ENCODE measurements at regions not wholly inside any gene's neighbourhood (a gene's known extent, or its start where the extent isn't known, plus 50 kb on each side); places are given as distances from the start of the nearest gene placed in this dataset.

DNA sequence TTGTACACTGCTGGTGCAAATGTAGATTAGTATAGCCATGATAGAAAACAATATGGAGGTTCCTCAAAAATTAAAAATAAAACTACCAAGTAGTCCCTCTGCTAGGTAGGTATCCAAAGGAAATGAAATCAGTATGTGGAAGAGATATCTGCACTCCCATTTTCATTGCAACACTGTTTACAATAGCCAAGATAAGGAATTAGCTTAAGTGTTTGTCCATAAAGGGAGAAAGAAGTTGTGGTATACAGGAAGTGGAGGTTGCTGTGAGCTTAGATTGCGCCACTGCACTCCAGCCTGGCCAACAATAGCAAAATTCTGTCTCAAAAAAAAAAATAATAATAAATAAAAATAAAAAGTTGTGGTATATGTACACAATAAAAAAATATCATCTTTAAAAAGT, 325.0 kb upstream of the EMCN start:
- no peak for DNase-seq (ENCODE audit: low read depth)
- TF ChIP-seq, protein P1, sequence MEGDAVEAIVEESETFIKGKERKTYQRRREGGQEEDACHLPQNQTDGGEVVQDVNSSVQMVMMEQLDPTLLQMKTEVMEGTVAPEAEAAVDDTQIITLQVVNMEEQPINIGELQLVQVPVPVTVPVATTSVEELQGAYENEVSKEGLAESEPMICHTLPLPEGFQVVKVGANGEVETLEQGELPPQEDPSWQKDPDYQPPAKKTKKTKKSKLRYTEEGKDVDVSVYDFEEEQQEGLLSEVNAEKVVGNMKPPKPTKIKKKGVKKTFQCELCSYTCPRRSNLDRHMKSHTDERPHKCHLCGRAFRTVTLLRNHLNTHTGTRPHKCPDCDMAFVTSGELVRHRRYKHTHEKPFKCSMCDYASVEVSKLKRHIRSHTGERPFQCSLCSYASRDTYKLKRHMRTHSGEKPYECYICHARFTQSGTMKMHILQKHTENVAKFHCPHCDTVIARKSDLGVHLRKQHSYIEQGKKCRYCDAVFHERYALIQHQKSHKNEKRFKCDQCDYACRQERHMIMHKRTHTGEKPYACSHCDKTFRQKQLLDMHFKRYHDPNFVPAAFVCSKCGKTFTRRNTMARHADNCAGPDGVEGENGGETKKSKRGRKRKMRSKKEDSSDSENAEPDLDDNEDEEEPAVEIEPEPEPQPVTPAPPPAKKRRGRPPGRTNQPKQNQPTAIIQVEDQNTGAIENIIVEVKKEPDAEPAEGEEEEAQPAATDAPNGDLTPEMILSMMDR (IDR thresholded peaks at IDR 0.05; ENCODE audit: low read depth, low read length, missing control alignments), result no peak
- H3K4me3 ChIP-seq (ENCODE audit: low read depth, low read length), result no peak overlapping the region
- in situ Hi-C loops (cut with HindIII; ENCODE audit: low sequenced_read_pairs), result no loop called here

DNA sequence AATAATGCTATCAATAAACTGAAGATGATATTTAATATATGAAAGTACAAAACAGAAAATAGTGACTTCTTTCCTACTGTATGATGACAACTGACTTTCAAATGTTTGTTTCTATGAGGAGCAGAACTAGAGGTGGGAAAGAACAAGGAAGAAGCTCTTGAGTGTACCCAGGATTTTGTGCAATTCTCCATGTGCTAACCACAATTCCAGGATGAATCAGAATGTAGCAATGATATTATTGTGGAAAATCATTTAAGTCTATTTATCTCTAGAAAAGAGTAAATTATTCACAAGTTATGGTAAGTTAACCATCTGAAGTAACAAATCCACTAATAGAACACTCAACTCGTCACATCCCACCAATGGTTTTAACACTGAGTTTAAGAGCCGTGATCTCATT, 324.1 kb upstream of the EMCN start:
- in situ Hi-C loops (cut with HindIII; ENCODE audit: low sequenced_read_pairs), result no loop called here
- no peak for DNase-seq (ENCODE audit: low read depth)
- TF ChIP-seq, protein P1 (IDR thresholded peaks at IDR 0.05; ENCODE audit: low read depth, low read length, missing control alignments), result no peak
- H3K4me3 ChIP-seq (ENCODE audit: low read depth, low read length), result no peak overlapping the region

- in situ Hi-C loops (cut with HindIII; ENCODE audit: low sequenced_read_pairs), result no loop called here
- no peak for DNase-seq (ENCODE audit: low read depth)
- TF ChIP-seq, protein P1 (IDR thresholded peaks at IDR 0.05; ENCODE audit: low read depth, low read length, missing control alignments), result no peak
- no peak overlapping the region for H3K4me3 ChIP-seq (ENCODE audit: low read depth, low read length)
These were observed 321.9 kb upstream of the EMCN start for GRCh38 chr4:100839712-100840111.

DNA sequence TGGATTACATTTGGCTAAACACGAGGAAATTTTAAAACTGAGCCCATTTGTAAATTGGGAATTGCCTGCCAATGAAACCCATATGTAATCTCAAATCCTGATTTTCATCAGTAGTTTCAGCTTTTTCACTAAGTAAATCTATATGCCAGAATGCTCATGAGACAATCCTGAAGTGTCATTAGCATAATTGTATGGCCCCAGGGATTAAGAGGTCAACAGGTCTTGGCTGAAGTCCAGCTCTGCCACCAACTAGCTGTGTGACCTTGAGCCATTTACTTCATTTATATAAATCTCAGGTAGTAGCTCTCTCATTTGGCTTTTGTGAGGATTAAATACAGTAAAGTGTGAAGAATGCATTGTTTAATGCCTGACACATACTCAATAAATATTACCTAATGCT, 320.5 kb upstream of the EMCN start:
- no peak overlapping the region for H3K4me3 ChIP-seq (ENCODE audit: low read depth, low read length)
- no peak for DNase-seq (ENCODE audit: low read depth)
- in situ Hi-C loops (cut with HindIII; ENCODE audit: low sequenced_read_pairs), result no loop called here
- TF ChIP-seq, protein P1 (IDR thresholded peaks at IDR 0.05; ENCODE audit: low read depth, low read length, missing control alignments), result no peak

- TF ChIP-seq, protein P1 (IDR thresholded peaks at IDR 0.05; ENCODE audit: low read depth, low read length, missing control alignments), result no peak
- in situ Hi-C loops (cut with HindIII; ENCODE audit: low sequenced_read_pairs), result no loop called here
- no peak for DNase-seq (ENCODE audit: low read depth)
- no peak overlapping the region for H3K4me3 ChIP-seq (ENCODE audit: low read depth, low read length)
These were observed 319.1 kb upstream of the EMCN start for GRCh38 chr4:100836929-100837328.

- in situ Hi-C loops (cut with HindIII; ENCODE audit: low sequenced_read_pairs), result no loop called here
- no peak overlapping the region for H3K4me3 ChIP-seq (ENCODE audit: low read depth, low read length)
- TF ChIP-seq, protein P1 (IDR thresholded peaks at IDR 0.05; ENCODE audit: low read depth, low read length, missing control alignments), result no peak
- no peak for DNase-seq (ENCODE audit: low read depth)
These were observed 316.8 kb upstream of the EMCN start for GRCh38 chr4:100834616-100835015.

DNA sequence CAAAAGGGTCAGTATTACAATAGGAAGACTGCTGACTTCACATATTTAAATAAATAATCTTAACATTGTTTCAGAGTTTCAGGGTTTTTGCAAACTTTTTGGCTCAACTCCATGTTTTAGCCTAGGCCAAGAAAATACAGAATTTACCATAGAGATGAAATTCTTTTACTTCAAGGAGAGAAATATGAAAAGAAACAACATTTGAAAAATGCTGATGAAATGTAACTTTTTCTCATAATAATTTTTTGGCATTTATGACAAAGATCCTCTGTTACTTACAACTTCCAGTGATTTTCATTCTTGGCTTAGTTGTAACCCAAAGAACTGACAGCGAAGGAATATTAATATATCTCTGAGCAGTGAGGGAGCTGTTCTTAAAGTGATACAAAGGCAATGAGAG, 316.1 kb upstream of the EMCN start:
- H3K4me3 ChIP-seq (ENCODE audit: low read depth, low read length), result no peak overlapping the region
- no peak for DNase-seq (ENCODE audit: low read depth)
- TF ChIP-seq, protein P1 (IDR thresholded peaks at IDR 0.05; ENCODE audit: low read depth, low read length, missing control alignments), result no peak
- in situ Hi-C loops (cut with HindIII; ENCODE audit: low sequenced_read_pairs), result no loop called here

Measured in astrocyte of the cerebellum (primary cell).